ENCODE measurements at regions not wholly inside any gene's neighbourhood (a gene's known extent, or its start where the extent isn't known, plus 50 kb on each side); places are given as distances from the start of the nearest gene placed in this dataset.

GRCh38 chr1:234721476-234722269, 111.7 kb upstream of the IRF2BP2 start:
- peak; percentile 51 for DNase-seq (ENCODE audit: low read depth, low spot score)

- DNase-seq (ENCODE audit: low read depth, low spot score), result no peak
These were observed 110.9 kb upstream of the IRF2BP2 start for GRCh38 chr1:234720709-234721441.

- no peak for DNase-seq (ENCODE audit: low read depth, low spot score)
These were observed 109.7 kb upstream of the IRF2BP2 start for GRCh38 chr1:234719454-234720251.

- DNase-seq (ENCODE audit: low read depth, low spot score), result no peak
These were observed 108.8 kb upstream of the IRF2BP2 start for GRCh38 chr1:234718496-234719453.

GRCh38 chr1:234716908-234717375, 107.0 kb upstream of the IRF2BP2 start:
- no peak for DNase-seq (ENCODE audit: low read depth, low spot score)

- DNase-seq (ENCODE audit: low read depth, low spot score), result no peak
These were observed 105.5 kb upstream of the IRF2BP2 start for GRCh38 chr1:234715252-234716014.

- DNase-seq (ENCODE audit: low read depth, low spot score), result no peak
These were observed 103.9 kb upstream of the IRF2BP2 start for GRCh38 chr1:234713859-234714258.

- DNase-seq (ENCODE audit: low read depth, low spot score), result no peak
These were observed 103.5 kb upstream of the IRF2BP2 start for GRCh38 chr1:234713440-234713839.

GRCh38 chr1:234712891-234713305, 102.9 kb upstream of the IRF2BP2 start:
- no peak for DNase-seq (ENCODE audit: low read depth, low spot score)

GRCh38 chr1:234710936-234711724, 101.2 kb upstream of the IRF2BP2 start:
- no peak for DNase-seq (ENCODE audit: low read depth, low spot score)

- DNase-seq (ENCODE audit: low read depth, low spot score), result no peak
These were observed 100.4 kb upstream of the IRF2BP2 start for GRCh38 chr1:234710381-234710780.

- no peak for DNase-seq (ENCODE audit: low read depth, low spot score)
These were observed 99.7 kb upstream of the IRF2BP2 start for GRCh38 chr1:234709473-234710228.

GRCh38 chr1:234708700-234709395, 98.9 kb upstream of the IRF2BP2 start:
- no peak for DNase-seq (ENCODE audit: low read depth, low spot score)

- no peak for DNase-seq (ENCODE audit: low read depth, low spot score)
These were observed 97.7 kb upstream of the IRF2BP2 start for GRCh38 chr1:234707641-234708040.

- no peak for DNase-seq (ENCODE audit: low read depth, low spot score)
These were observed 97.0 kb upstream of the IRF2BP2 start for GRCh38 chr1:234706931-234707330.

GRCh38 chr1:234706199-234706598, 96.2 kb upstream of the IRF2BP2 start:
- no peak for DNase-seq (ENCODE audit: low read depth, low spot score)

- no peak for DNase-seq (ENCODE audit: low read depth, low spot score)
These were observed 95.6 kb upstream of the IRF2BP2 start for GRCh38 chr1:234705615-234706014.

Measured in smooth muscle cell of the brain vasculature (primary cell).